A549 (cell line): ENCODE measurements at regions not wholly inside any gene's neighbourhood (a gene's known extent, or its start where the extent isn't known, plus 50 kb on each side); places are given as distances from the start of the nearest gene placed in this dataset.

Source experiments
- BCL3 ChIP-seq: fragments of >200 bp; sonication (Bioruptor Twin); formaldehyde crosslinking; IDR thresholded peaks from 3 replicates; pipeline ENCODE4 v1.6.1; 2016
- CHD2 ChIP-seq: fragments of 150-350 bp; IDR thresholded peaks from 2 replicates; pipeline ENCODE4 v1.6.1; 2014; ENCODE audit warnings: low read length; ENCODE audit not compliant: partially characterized antibody
- CTCF ChIP-seq: fragments of >200 bp; sonication (Bioruptor Twin); formaldehyde crosslinking; IDR thresholded peaks from 3 replicates; pipeline ENCODE4 v1.5.1; 2016
- FOSL2 ChIP-seq, 2 experiments: fragments of 450-650 bp in 1 of 2; fragments of >200 bp in 1 of 2; sonication (Bioruptor Twin) in 1 of 2; formaldehyde crosslinking; IDR thresholded peaks; 2 replicates each; pipeline versions ENCODE4 v1.5.0 to v1.6.1; 2016 to 2020; ENCODE audit warnings: mild to moderate bottlenecking in 1 of 2, moderate library complexity in 1 of 2
- FOXS1 ChIP-seq: fragments of 250-450 bp; sonication (Bioruptor Pico); IDR thresholded peaks from 2 replicates; pipeline ENCODE4 v1.5.0; 2020; ENCODE audit warnings: mild to moderate bottlenecking, moderate library complexity
- MAX ChIP-seq: IDR thresholded peaks from 2 replicates; pipeline ENCODE4 v1.6.1; 2012
- MAZ ChIP-seq: fragments of 150-350 bp; IDR thresholded peaks from 2 replicates; pipeline ENCODE4 v1.6.1; 2014; ENCODE audit warnings: antibody characterized with exemption, low read depth, low read length, borderline replicate concordance
- PBX3 ChIP-seq: IDR thresholded peaks from 2 replicates; pipeline ENCODE4 v1.6.1; 2012
- POLR2A ChIP-seq: IDR thresholded peaks from 2 replicates; pipeline ENCODE4 v1.6.1; 2012; ENCODE audit warnings: mild to moderate bottlenecking, low read length
- RAD21 ChIP-seq, 2 experiments: fragments of >200 bp in 1 of 2; sonication (Bioruptor Twin) in 1 of 2; formaldehyde crosslinking in 1 of 2; IDR thresholded peaks in 1 of 2; conservative IDR thresholded peaks in 1 of 2; 2 replicates in 1 of 2; 3 replicates in 1 of 2; pipeline ENCODE4 v1.6.1; 2012 to 2018; ENCODE audit warnings: inconsistent platforms in 1 of 2
- REST ChIP-seq: fragments of 200-600 bp; sonication (generic); IDR thresholded peaks from 2 replicates; pipeline ENCODE4 v1.6.1; 2016; ENCODE audit warnings: antibody characterized with exemption, mild to moderate bottlenecking, moderate library complexity
- USF2 ChIP-seq: fragments of 450-650 bp; IDR thresholded peaks from 2 replicates; pipeline ENCODE4 v1.6.1; 2014; ENCODE audit warnings: antibody characterized with exemption
- ZFP36 ChIP-seq: fragments of 450-650 bp; IDR thresholded peaks from 2 replicates; pipeline ENCODE4 v1.6.1; 2014; ENCODE audit warnings: borderline replicate concordance; ENCODE audit not compliant: partially characterized antibody

- TF ChIP-seq BCL3 (no peak), REST (no peak), CHD2 (no peak), MAZ (no peak), FOXS1 (CRISPR knock-in tag) (no peak), RAD21 (conservative IDR thresholded peaks at IDR 0.05 in 1 of 2, IDR thresholded peaks at IDR 0.05 in 1 of 2) (no peak), FOSL2 (IDR thresholded peaks at IDR 0.05) (no peak), FOSL2 (CRISPR knock-in tag; IDR thresholded peaks at IDR 0.05) (no peak), PBX3 (no peak), POLR2A (no peak), CTCF (no peak), ZFP36 (no peak), MAX (no peak), USF2 (no peak)
These were observed 78.2 kb upstream of the UMPS start for GRCh38 chr3:124652009-124652408.
